DOHH2 (cell line): ENCODE measurements at regions not wholly inside any gene's neighbourhood (a gene's known extent, or its start where the extent isn't known, plus 50 kb on each side); places are given as distances from the start of the nearest gene placed in this dataset.

ENCODE experiments used
- H3F3A ChIP-seq: fragments of 200-600 bp; sonication (generic), shearing (Covaris generic); 2 replicates; pipeline ENCODE4 v1.6.0; 2016; ENCODE audit warnings: antibody characterized with exemption, mild to moderate bottlenecking; ENCODE audit not compliant: control insufficient read depth, insufficient read depth
- H3K27ac ChIP-seq: fragments of 200-600 bp; sonication (generic); 2 replicates; pipeline ENCODE4 v1.5.1; 2014; ENCODE audit warnings: low read depth, mild to moderate bottlenecking, low read length, moderate library complexity
- H3K27me3 ChIP-seq: fragments of 200-600 bp; sonication (generic); 2 replicates; pipeline ENCODE4 v1.6.1; 2014; ENCODE audit warnings: mild to moderate bottlenecking, low read length, mixed read lengths; ENCODE audit not compliant: control insufficient read depth
- H3K36me3 ChIP-seq: fragments of 200-600 bp; sonication (generic); 2 replicates; pipeline ENCODE4 v1.6.1; 2014; ENCODE audit warnings: mild to moderate bottlenecking, low read length, moderate library complexity, mixed read lengths; ENCODE audit not compliant: control insufficient read depth
- H3K4me1 ChIP-seq: fragments of 200-600 bp; sonication (generic); 2 replicates; pipeline ENCODE4 v1.6.1; 2014; ENCODE audit warnings: mild to moderate bottlenecking, low read length, mixed read lengths; ENCODE audit not compliant: control insufficient read depth
- H3K4me2 ChIP-seq: fragments of 200-600 bp; sonication (generic); 2 replicates; pipeline ENCODE4 v1.6.0; 2014; ENCODE audit warnings: mild to moderate bottlenecking, low read length, moderate library complexity
- H3K4me3 ChIP-seq: fragments of 200-600 bp; sonication (generic); 2 replicates; pipeline ENCODE4 v1.5.1; 2014; ENCODE audit warnings: mild to moderate bottlenecking, low read length, mixed read lengths
- H3K79me2 ChIP-seq: fragments of 200-600 bp; sonication (generic); 2 replicates; pipeline ENCODE4 v1.6.1; 2014; ENCODE audit warnings: mild to moderate bottlenecking, low read length, mixed read lengths; ENCODE audit not compliant: control insufficient read depth
- H3K9me2 ChIP-seq: fragments of 200-600 bp; sonication (generic); replicated peaks from 2 replicates; pipeline ENCODE4 v1.6.1; 2014; ENCODE audit warnings: mild to moderate bottlenecking, low read length, mixed read lengths; ENCODE audit not compliant: control insufficient read depth
- H3K9me3 ChIP-seq: fragments of 200-600 bp; sonication (generic); 2 replicates; pipeline ENCODE4 v1.6.1; 2014; ENCODE audit warnings: antibody characterized with exemption, low read length, mixed read lengths; ENCODE audit not compliant: control insufficient read depth, insufficient read depth
- H4K20me1 ChIP-seq: fragments of 200-600 bp; sonication (generic); 2 replicates; pipeline ENCODE4 v1.6.0; 2014; ENCODE audit warnings: low read depth, mild to moderate bottlenecking, antibody characterized with exemption, low read length, moderate library complexity; ENCODE audit not compliant: control insufficient read depth, insufficient read depth
- EZH2phosphoT487 ChIP-seq: fragments of 200-600 bp; sonication (generic); IDR thresholded peaks from 2 replicates; pipeline ENCODE4 v1.6.1; 2017; ENCODE audit warnings: borderline replicate concordance, mild to moderate bottlenecking, antibody characterized with exemption, low read length, moderate library complexity, mixed read lengths
- TF ChIP-seq, protein P1 (sequence below): fragments of 200-600 bp; sonication (generic); IDR thresholded peaks from one replicate; pipeline ENCODE4 v1.5.1; 2014; ENCODE audit warnings: antibody characterized with exemption, mild to moderate bottlenecking, low read depth, low read length; ENCODE audit not compliant: poor library complexity, severe bottlenecking

DNA sequence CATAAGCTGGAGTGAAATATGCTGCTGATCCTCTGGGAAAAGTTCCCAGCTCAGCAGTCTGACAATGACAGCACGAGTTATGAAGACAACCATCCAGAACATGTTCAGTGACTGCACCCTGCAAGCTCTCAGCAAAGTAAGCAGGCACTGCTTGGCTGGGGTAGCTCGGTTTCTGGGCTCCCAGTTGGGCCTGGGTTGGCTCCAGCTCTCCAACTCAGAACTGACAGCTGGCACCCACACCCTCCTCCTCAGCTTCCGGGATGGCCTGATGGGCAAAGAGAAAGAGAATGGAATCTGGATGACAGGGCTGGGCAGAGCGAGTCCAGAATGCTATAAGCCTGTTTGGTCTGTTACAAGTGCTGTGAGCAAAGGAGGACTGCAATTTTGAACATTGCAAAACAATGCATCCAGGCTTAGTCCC lies 185.0 kb downstream of the CSNK1G3 start:
- Histone ChIP-seq H3K4me1 (no peaks in the 10 kb centered on the region), H3K4me2 (no peak overlapping the region)

DNA sequence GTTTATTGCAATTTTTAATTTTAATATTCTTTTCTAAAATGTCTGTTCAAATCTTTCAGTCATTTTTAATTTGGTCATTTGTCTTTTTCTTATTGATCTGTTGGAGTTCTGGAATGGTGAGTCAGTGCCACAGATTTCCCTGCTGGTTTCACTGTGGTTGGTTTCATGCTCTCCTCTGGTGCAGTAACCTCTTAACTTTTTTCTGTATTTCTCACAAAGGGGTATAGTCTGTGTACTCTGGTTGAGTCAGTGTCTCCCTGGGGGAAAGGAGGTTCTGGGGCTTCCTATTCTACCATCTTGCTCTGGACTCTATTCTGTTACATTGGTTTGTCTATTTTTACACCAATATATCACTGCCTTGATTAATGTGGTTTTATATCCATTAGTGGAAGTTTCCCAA lies 178.8 kb downstream of the CSNK1G3 start:
- no peak overlapping the region for H3K4me2 ChIP-seq
- no peaks in the 10 kb centered on the region for H3F3A ChIP-seq
- H4K20me1 ChIP-seq: no peaks in the 10 kb centered on the region
- no peaks in the 10 kb centered on the region for H3K9me2 ChIP-seq
- no peaks in the 10 kb centered on the region for H3K79me2 ChIP-seq
- peaks cover 7% of the 10 kb centered on the region; the same call in 1 of the 2 replicates for H3K4me1 ChIP-seq
- H3K9me3 ChIP-seq: no peaks in the 10 kb centered on the region
- H3K27ac ChIP-seq: no peak overlapping the region
- no peak overlapping the region for H3K4me3 ChIP-seq
- H3K36me3 ChIP-seq: no peaks in the 10 kb centered on the region
- no peaks in the 10 kb centered on the region for H3K27me3 ChIP-seq
- no peak for TF ChIP-seq EZH2phosphoT487
- TF ChIP-seq, protein P1, sequence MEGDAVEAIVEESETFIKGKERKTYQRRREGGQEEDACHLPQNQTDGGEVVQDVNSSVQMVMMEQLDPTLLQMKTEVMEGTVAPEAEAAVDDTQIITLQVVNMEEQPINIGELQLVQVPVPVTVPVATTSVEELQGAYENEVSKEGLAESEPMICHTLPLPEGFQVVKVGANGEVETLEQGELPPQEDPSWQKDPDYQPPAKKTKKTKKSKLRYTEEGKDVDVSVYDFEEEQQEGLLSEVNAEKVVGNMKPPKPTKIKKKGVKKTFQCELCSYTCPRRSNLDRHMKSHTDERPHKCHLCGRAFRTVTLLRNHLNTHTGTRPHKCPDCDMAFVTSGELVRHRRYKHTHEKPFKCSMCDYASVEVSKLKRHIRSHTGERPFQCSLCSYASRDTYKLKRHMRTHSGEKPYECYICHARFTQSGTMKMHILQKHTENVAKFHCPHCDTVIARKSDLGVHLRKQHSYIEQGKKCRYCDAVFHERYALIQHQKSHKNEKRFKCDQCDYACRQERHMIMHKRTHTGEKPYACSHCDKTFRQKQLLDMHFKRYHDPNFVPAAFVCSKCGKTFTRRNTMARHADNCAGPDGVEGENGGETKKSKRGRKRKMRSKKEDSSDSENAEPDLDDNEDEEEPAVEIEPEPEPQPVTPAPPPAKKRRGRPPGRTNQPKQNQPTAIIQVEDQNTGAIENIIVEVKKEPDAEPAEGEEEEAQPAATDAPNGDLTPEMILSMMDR: no peak

More for the DNA sequence above, 185.0 kb downstream of the CSNK1G3 start:
- no peaks in the 10 kb centered on the region for H3K36me3 ChIP-seq
- no peak overlapping the region for H3K27ac ChIP-seq
- H3K4me3 ChIP-seq: no peak overlapping the region
- TF ChIP-seq, protein P1: no peak
- no peak for TF ChIP-seq EZH2phosphoT487
- H3K9me3 ChIP-seq: 0 out of 2 replicates have a peak, but pooled peaks cover 4% of the 10 kb centered on the region
- no peaks in the 10 kb centered on the region for H3F3A ChIP-seq
- no peaks in the 10 kb centered on the region for H4K20me1 ChIP-seq
- H3K9me2 ChIP-seq: no peaks in the 10 kb centered on the region
- no peaks in the 10 kb centered on the region for H3K27me3 ChIP-seq
- H3K79me2 ChIP-seq: no peaks in the 10 kb centered on the region

DNA sequence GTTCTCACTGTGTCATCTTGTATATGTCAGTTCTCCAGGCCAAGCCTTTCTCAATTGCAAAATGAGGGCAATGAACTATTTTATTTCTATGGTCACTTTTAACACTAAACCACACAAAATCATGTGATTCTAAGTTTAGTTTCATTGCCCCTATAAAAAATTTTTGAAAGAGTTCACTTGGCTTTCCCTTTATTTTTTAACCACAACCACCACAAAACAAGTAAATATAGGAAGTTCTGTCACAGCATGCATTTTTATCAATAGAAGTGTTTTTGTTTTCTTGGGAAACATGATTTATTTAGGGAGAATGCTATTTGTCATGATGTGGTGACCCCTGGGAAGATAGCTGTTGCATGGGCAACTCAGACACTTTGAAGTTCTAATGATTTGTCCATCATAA lies 169.1 kb downstream of the CSNK1G3 start:
- Histone ChIP-seq H3F3A (no peaks in the 10 kb centered on the region), H4K20me1 (no peaks in the 10 kb centered on the region), H3K4me2 (no peak overlapping the region), H3K4me3 (no peak overlapping the region), H3K9me3 (peaks cover 10% of the 10 kb centered on the region; the same call in 1 of the 2 replicates), H3K27ac (no peak overlapping the region), H3K9me2 (no peaks in the 10 kb centered on the region), H3K36me3 (no peaks in the 10 kb centered on the region), H3K27me3 (no peaks in the 10 kb centered on the region), H3K79me2 (no peaks in the 10 kb centered on the region), H3K4me1 (no peaks in the 10 kb centered on the region)
- TF ChIP-seq, protein P1: no peak
- no peak for TF ChIP-seq EZH2phosphoT487
